Activated CD4-positive, alpha-beta T cell treated with anti-CD3 and anti-CD28 coated beads, Interleukin-2, amount 10 ng/mL, durations not matched to agents 24 days and 14 days (primary cell): ENCODE measurements at regions not wholly inside any gene's neighbourhood (a gene's known extent, or its start where the extent isn't known, plus 50 kb on each side); places are given as distances from the start of the nearest gene placed in this dataset.
A peak's percentile ranks its signal among the peaks of the same experiment; 100 is the strongest.
"Not testable (repeated sequence)": the region's sequence is repeated elsewhere in the genome, so short reads cannot be mapped to it uniquely, and the experiment has no call there.

Experiments used
- DNase-seq: peaks from one replicate; pipeline ENCODE4 v3.0.0; 2022
- H3K27ac Mint-ChIP-seq: one replicate; pipeline ENCODE4 v1.8.0; 2022; ENCODE audit warnings: mild to moderate bottlenecking, mixed read lengths
- H3K27me3 Mint-ChIP-seq: one replicate; pipeline ENCODE4 v1.8.0; 2022; ENCODE audit warnings: mixed read lengths
- H3K36me3 Mint-ChIP-seq: one replicate; pipeline ENCODE4 v1.8.0; 2022; ENCODE audit warnings: low read depth, mild to moderate bottlenecking, mixed read lengths
- H3K4me1 Mint-ChIP-seq: one replicate; pipeline ENCODE4 v1.8.0; 2021; ENCODE audit warnings: mixed read lengths
- H3K4me3 Mint-ChIP-seq: one replicate; pipeline ENCODE4 v1.8.0; 2022; ENCODE audit warnings: mild to moderate bottlenecking, moderate library complexity, mixed read lengths
- H3K9me3 Mint-ChIP-seq: one replicate; pipeline ENCODE4 v1.8.0; 2021; ENCODE audit warnings: mixed read lengths
- intact Hi-C: fragments of 100-400 bp; cut with micrococcal nuclease; formaldehyde crosslinking; loops from one replicate; pipeline ENCODE4 v1.15.1; 2023

DNA sequence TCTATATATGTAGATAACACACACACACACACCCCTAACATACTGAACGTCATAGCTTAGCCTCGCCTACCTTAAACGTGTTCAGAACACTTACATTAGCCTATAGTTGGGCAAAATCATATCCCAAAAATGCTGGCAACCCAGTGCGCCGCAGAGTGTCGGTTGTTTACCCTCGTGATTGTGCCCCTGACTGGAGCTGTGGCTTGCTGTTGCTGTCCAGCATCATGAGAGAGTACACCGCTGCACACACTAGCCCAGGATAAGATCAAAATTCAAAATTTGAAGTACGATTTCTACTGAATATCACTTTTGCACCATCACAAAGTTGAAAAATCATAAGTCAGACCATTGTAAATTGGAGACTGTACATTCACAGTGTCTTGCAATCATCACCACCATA is 73.1 kb upstream of the COG2 start:
- no peak for DNase-seq
- intact Hi-C loops, result no loop called here
- H3K36me3 Mint-ChIP-seq, result no peaks in the 10 kb centered on the region
- no peak overlapping the region for H3K27ac Mint-ChIP-seq
- peaks cover 19% of the 10 kb centered on the region for H3K27me3 Mint-ChIP-seq
- H3K9me3 Mint-ChIP-seq, result peaks cover 4% of the 10 kb centered on the region
- H3K4me1 Mint-ChIP-seq, result peaks cover 4% of the 10 kb centered on the region
- H3K4me3 Mint-ChIP-seq, result no peak overlapping the region

- H3K27me3 Mint-ChIP-seq, result peaks cover 21% of the 10 kb centered on the region
- no peak overlapping the region for H3K27ac Mint-ChIP-seq
- H3K36me3 Mint-ChIP-seq, result no peaks in the 10 kb centered on the region
- H3K4me1 Mint-ChIP-seq, result peaks cover 4% of the 10 kb centered on the region
- DNase-seq, result no peak
- H3K9me3 Mint-ChIP-seq, result peaks cover 4% of the 10 kb centered on the region
- no peak overlapping the region for H3K4me3 Mint-ChIP-seq
- intact Hi-C loops, result loop anchor here (1.0 kb wide), 1 partner anchor 26 kb away; no protein-coding TSS in a partner anchor
Measured at GRCh38 chr1:230568676-230569075, 73.6 kb upstream of the COG2 start.

- Mint-ChIP-seq H3K4me3 (peak overlapping the region; percentile 41), H3K27ac (peak overlapping the region; percentile 73), H3K27me3 (peaks cover 25% of the 10 kb centered on the region), H3K36me3 (no peaks in the 10 kb centered on the region), H3K4me1 (peaks cover 4% of the 10 kb centered on the region), H3K9me3 (peaks cover 4% of the 10 kb centered on the region)
- DNase-seq, result no peak
- intact Hi-C loops, result loop anchor here (1.0 kb wide), 1 partner anchor 26 kb away; no protein-coding TSS in a partner anchor
Measured at GRCh38 chr1:230568008-230568407, 74.3 kb upstream of the COG2 start.

GRCh38 chr1:230567221-230567575 is 75.1 kb upstream of the COG2 start:
- Mint-ChIP-seq H3K36me3 (no peaks in the 10 kb centered on the region), H3K27ac (no peak overlapping the region), H3K4me3 (no peak overlapping the region), H3K4me1 (peaks cover 4% of the 10 kb centered on the region), H3K9me3 (peaks cover 4% of the 10 kb centered on the region), H3K27me3 (peaks cover 27% of the 10 kb centered on the region)
- no peak for DNase-seq
- intact Hi-C loops, result no loop called here

- H3K27me3 Mint-ChIP-seq, result peaks cover 28% of the 10 kb centered on the region
- intact Hi-C loops, H3K9me3 Mint-ChIP-seq, DNase-seq, H3K36me3 Mint-ChIP-seq, H3K27ac Mint-ChIP-seq, H3K4me1 Mint-ChIP-seq, H3K4me3 Mint-ChIP-seq: not testable (repeated sequence)
Measured at GRCh38 chr1:230566532-230567220, 75.6 kb upstream of the COG2 start.

- no peaks in the 10 kb centered on the region for H3K36me3 Mint-ChIP-seq
- peaks cover 25% of the 10 kb centered on the region for H3K27me3 Mint-ChIP-seq
- no peak for DNase-seq
- peaks cover 4% of the 10 kb centered on the region for H3K4me1 Mint-ChIP-seq
- intact Hi-C loops, result no loop called here
- H3K9me3 Mint-ChIP-seq, result peaks cover 4% of the 10 kb centered on the region
- no peak overlapping the region for H3K27ac Mint-ChIP-seq
- H3K4me3 Mint-ChIP-seq, result no peak overlapping the region
Measured at GRCh38 chr1:230565141-230565540, 77.1 kb upstream of the COG2 start.

GRCh38 chr1:230563591-230563990 is 78.7 kb upstream of the COG2 start:
- Mint-ChIP-seq H3K27me3 (peaks cover 30% of the 10 kb centered on the region), H3K4me3 (no peak overlapping the region), H3K27ac (no peak overlapping the region), H3K36me3 (no peaks in the 10 kb centered on the region), H3K9me3 (peaks cover 6% of the 10 kb centered on the region), H3K4me1 (peaks cover 4% of the 10 kb centered on the region)
- no peak for DNase-seq
- intact Hi-C loops, result no loop called here

GRCh38 chr1:230561570-230561969 is 80.7 kb upstream of the COG2 start:
- Mint-ChIP-seq H3K9me3 (peaks cover 10% of the 10 kb centered on the region), H3K4me3 (no peak overlapping the region), H3K27me3 (peaks cover 40% of the 10 kb centered on the region)

DNA sequence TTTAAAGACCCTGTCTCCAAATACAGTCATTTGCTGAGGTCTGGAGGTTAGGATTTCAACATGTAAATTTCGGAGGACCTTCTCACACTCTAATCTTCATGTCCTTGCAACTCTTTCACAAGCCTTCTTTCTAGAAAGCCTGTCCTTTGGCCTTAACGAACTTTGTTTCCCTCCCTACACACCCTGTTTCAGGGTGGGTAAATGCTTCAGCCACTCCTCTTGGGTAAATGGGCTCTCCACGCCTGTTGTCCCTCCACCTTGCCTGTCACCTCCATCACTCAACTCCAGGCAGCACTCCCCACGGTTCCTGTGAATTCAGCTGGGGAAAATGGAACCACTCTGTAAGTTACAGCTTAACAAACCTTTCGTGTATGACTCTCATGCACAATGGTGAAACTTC is 84.0 kb upstream of the COG2 start:
- DNase-seq, result no peak
- H3K9me3 Mint-ChIP-seq, result peaks cover 6% of the 10 kb centered on the region
- no peaks in the 10 kb centered on the region for H3K36me3 Mint-ChIP-seq
- peaks cover 27% of the 10 kb centered on the region for H3K27me3 Mint-ChIP-seq
- intact Hi-C loops, result no loop called here
- no peak overlapping the region for H3K4me3 Mint-ChIP-seq
- no peak overlapping the region for H3K27ac Mint-ChIP-seq
- H3K4me1 Mint-ChIP-seq, result peaks cover 4% of the 10 kb centered on the region

More at GRCh38 chr1:230561570-230561969, 80.7 kb upstream of the COG2 start:
- no peak overlapping the region for H3K27ac Mint-ChIP-seq
- no peaks in the 10 kb centered on the region for H3K4me1 Mint-ChIP-seq
- DNase-seq, result no peak
- intact Hi-C loops, result no loop called here
- H3K36me3 Mint-ChIP-seq, result no peaks in the 10 kb centered on the region

- H3K27me3 Mint-ChIP-seq, result peaks cover 22% of the 10 kb centered on the region
- no peaks in the 10 kb centered on the region for H3K36me3 Mint-ChIP-seq
- DNase-seq, result no peak
- peaks cover 4% of the 10 kb centered on the region for H3K4me1 Mint-ChIP-seq
- no peak overlapping the region for H3K4me3 Mint-ChIP-seq
- H3K27ac Mint-ChIP-seq, result no peak overlapping the region
- intact Hi-C loops, result no loop called here
- peaks cover 6% of the 10 kb centered on the region for H3K9me3 Mint-ChIP-seq
Measured at GRCh38 chr1:230556453-230556852, 85.8 kb upstream of the COG2 start.

GRCh38 chr1:230555814-230556213 is 86.5 kb upstream of the COG2 start:
- intact Hi-C loops, result no loop called here

DNA sequence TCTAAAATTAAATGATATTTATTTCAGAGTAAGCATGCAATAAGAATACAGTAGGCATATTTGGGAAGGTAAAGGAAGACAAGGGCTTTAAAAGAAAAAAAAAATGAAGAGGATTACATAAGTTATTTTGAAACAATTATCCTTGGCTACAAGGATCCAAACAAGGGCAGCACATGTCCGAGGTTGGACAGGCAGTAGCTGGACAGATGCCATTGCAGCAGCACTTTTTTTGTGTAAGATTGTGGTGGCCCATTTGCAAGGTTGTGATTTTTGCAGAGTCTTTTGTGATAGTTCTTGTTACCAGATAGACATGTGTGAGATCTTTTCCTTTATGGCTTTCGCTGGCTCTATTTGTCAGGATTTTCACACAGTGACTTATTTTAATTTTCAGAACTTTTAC is 89.4 kb upstream of the COG2 start:
- intact Hi-C loops, result no loop called here
- no peak for DNase-seq
- no peak overlapping the region for H3K27ac Mint-ChIP-seq
- H3K27me3 Mint-ChIP-seq, result peaks cover 7% of the 10 kb centered on the region
- H3K4me1 Mint-ChIP-seq, result peaks cover 12% of the 10 kb centered on the region
- H3K9me3 Mint-ChIP-seq, result no peaks in the 10 kb centered on the region
- no peak overlapping the region for H3K4me3 Mint-ChIP-seq
- H3K36me3 Mint-ChIP-seq, result no peaks in the 10 kb centered on the region

More at GRCh38 chr1:230555814-230556213, 86.5 kb upstream of the COG2 start:
- no peak for DNase-seq
- Mint-ChIP-seq H3K4me1 (peaks cover 8% of the 10 kb centered on the region), H3K27ac (peak overlapping the region; percentile 38), H3K27me3 (peaks cover 22% of the 10 kb centered on the region), H3K36me3 (no peaks in the 10 kb centered on the region), H3K9me3 (peaks cover 6% of the 10 kb centered on the region), H3K4me3 (peak overlapping the region; percentile 20)

- Mint-ChIP-seq H3K4me1 (peaks cover 11% of the 10 kb centered on the region), H3K27ac (peak overlapping the region; percentile 68)
- H3K9me3 Mint-ChIP-seq, DNase-seq, H3K4me3 Mint-ChIP-seq, intact Hi-C loops, H3K36me3 Mint-ChIP-seq, H3K27me3 Mint-ChIP-seq: not testable (repeated sequence)
Measured at GRCh38 chr1:230550945-230551344, 91.3 kb upstream of the COG2 start.

GRCh38 chr1:230550428-230550827 is 91.9 kb upstream of the COG2 start:
- Mint-ChIP-seq H3K36me3 (no peaks in the 10 kb centered on the region), H3K4me1 (peaks cover 8% of the 10 kb centered on the region), H3K27ac (peak overlapping the region; percentile 68), H3K27me3 (peaks cover 3% of the 10 kb centered on the region), H3K4me3 (no peak overlapping the region), H3K9me3 (no peaks in the 10 kb centered on the region)
- DNase-seq, result peak; percentile 68
- intact Hi-C loops, result no loop called here

- Mint-ChIP-seq H3K4me1 (peaks cover 8% of the 10 kb centered on the region), H3K27me3 (peaks cover 3% of the 10 kb centered on the region), H3K27ac (no peak overlapping the region), H3K36me3 (no peaks in the 10 kb centered on the region), H3K4me3 (no peak overlapping the region), H3K9me3 (peaks cover 7% of the 10 kb centered on the region)
- intact Hi-C loops, result no loop called here
- no peak for DNase-seq
Measured at GRCh38 chr1:230549625-230550024, 92.7 kb upstream of the COG2 start.
